Subcutaneous abdominal adipose tissue (tissue), 5 donors: ENCODE measurements at regions not wholly inside any gene's neighbourhood (a gene's known extent, or its start where the extent isn't known, plus 50 kb on each side); places are given as distances from the start of the nearest gene placed in this dataset.

ENCODE experiments used
- H3K27ac ChIP-seq: one replicate; pipeline ENCODE4 v1.7.0; 2013; ENCODE audit warnings: low read depth, mild to moderate bottlenecking, inconsistent platforms, low read length, moderate library complexity
- H3K27me3 ChIP-seq, 5 donors: one replicate each; pipeline ENCODE4 v1.7.0; 2013; ENCODE audit warnings: low read length in 5 of 5, inconsistent platforms in 1 of 5; ENCODE audit not compliant: control insufficient read depth in 5 of 5, insufficient read depth in 4 of 5
- H3K36me3 ChIP-seq, 5 donors: one replicate each; pipeline ENCODE4 v1.7.0; 2013; ENCODE audit warnings: low read length in 5 of 5; ENCODE audit not compliant: control insufficient read depth in 5 of 5, insufficient read depth in 5 of 5
- H3K4me1 ChIP-seq, 5 donors: one replicate each; pipeline ENCODE4 v1.7.0; 2013; ENCODE audit warnings: low read length in 5 of 5, mild to moderate bottlenecking in 3 of 5, moderate library complexity in 1 of 5; ENCODE audit not compliant: control insufficient read depth in 5 of 5, insufficient read depth in 5 of 5
- H3K4me3 ChIP-seq, 5 donors: one replicate each; pipeline ENCODE4 v1.7.0; 2013; ENCODE audit warnings: low read length in 5 of 5, low read depth in 1 of 5
- H3K9ac ChIP-seq, 5 donors: one replicate each; pipeline ENCODE4 v1.7.0; 2013; ENCODE audit warnings: low read length in 5 of 5, mild to moderate bottlenecking in 4 of 5, moderate library complexity in 3 of 5
- H3K9me3 ChIP-seq, 5 donors: one replicate each; pipeline ENCODE4 v1.7.0; 2013; ENCODE audit warnings: low read length in 5 of 5; ENCODE audit not compliant: control insufficient read depth in 5 of 5
- donor health status: healthy.
- donor health status: healthy.
- donor health status: healthy.
- donor health status: healthy.
- donor health status: healthy.

GRCh38 chr18:39692367-39693015 is 2126.9 kb upstream of the CELF4 start:
- Histone ChIP-seq H3K9me3 (no peaks in the 10 kb centered on the region), H3K27ac (no peak overlapping the region), H3K9ac (no peak overlapping the region), H3K27me3 (no peaks in the 10 kb centered on the region), H3K4me3 (no peak overlapping the region), H3K36me3 (no peaks in the 10 kb centered on the region), H3K4me1 (no peaks in the 10 kb centered on the region)

GRCh38 chr18:39685303-39685902 is 2119.8 kb upstream of the CELF4 start:
- Histone ChIP-seq H3K36me3 (no peaks in the 10 kb centered on the region), H3K27me3 (no peaks in the 10 kb centered on the region), H3K4me3 (no peak overlapping the region), H3K4me1 (no peaks in the 10 kb centered on the region), H3K9ac (no peak overlapping the region), H3K27ac (no peak overlapping the region), H3K9me3 (no peaks in the 10 kb centered on the region)

- no peak overlapping the region for H3K9ac ChIP-seq
- H3K4me1 ChIP-seq = peaks cover 0 to 2% (median under 1%) of the 10 kb centered on the region in 5 donors
- no peak overlapping the region for H3K27ac ChIP-seq
- no peaks in the 10 kb centered on the region for H3K36me3 ChIP-seq
- H3K27me3 ChIP-seq = no peaks in the 10 kb centered on the region
- H3K9me3 ChIP-seq = no peaks in the 10 kb centered on the region
- H3K4me3 ChIP-seq = no peak overlapping the region
Observed at GRCh38 chr18:39681061-39681460, 2115.5 kb upstream of the CELF4 start.

- Histone ChIP-seq H3K27ac (no peak overlapping the region), H3K4me3 (no peak overlapping the region), H3K9ac (no peak overlapping the region), H3K27me3 (no peaks in the 10 kb centered on the region), H3K36me3 (no peaks in the 10 kb centered on the region), H3K4me1 (peaks cover 0 to 13% (median 4%) of the 10 kb centered on the region in 5 donors), H3K9me3 (no peaks in the 10 kb centered on the region)
Observed at GRCh38 chr18:39675906-39676305, 2110.3 kb upstream of the CELF4 start.

GRCh38 chr18:39675368-39675767 is 2109.8 kb upstream of the CELF4 start:
- Histone ChIP-seq H3K27me3 (no peaks in the 10 kb centered on the region), H3K9ac (no peak overlapping the region), H3K36me3 (no peaks in the 10 kb centered on the region), H3K4me1 (peaks cover 0 to 13% (median 4%) of the 10 kb centered on the region in 5 donors), H3K4me3 (no peak overlapping the region), H3K27ac (no peak overlapping the region), H3K9me3 (no peaks in the 10 kb centered on the region)

- no peaks in the 10 kb centered on the region for H3K9me3 ChIP-seq
- peaks cover 0 to 13% (median 4%) of the 10 kb centered on the region in 5 donors for H3K4me1 ChIP-seq
- H3K27me3 ChIP-seq = no peaks in the 10 kb centered on the region
- H3K4me3 ChIP-seq = no peak overlapping the region
- H3K9ac ChIP-seq = no peak overlapping the region
- no peaks in the 10 kb centered on the region for H3K36me3 ChIP-seq
- no peak overlapping the region for H3K27ac ChIP-seq
Observed at GRCh38 chr18:39672171-39672570, 2106.6 kb upstream of the CELF4 start.

- peaks cover 0 to 5% (median 0%) of the 10 kb centered on the region in 5 donors for H3K4me1 ChIP-seq
- H3K4me3 ChIP-seq = no peak overlapping the region
- no peaks in the 10 kb centered on the region for H3K36me3 ChIP-seq
- H3K9me3 ChIP-seq = no peaks in the 10 kb centered on the region
- no peak overlapping the region for H3K27ac ChIP-seq
- no peak overlapping the region for H3K9ac ChIP-seq
- H3K27me3 ChIP-seq = no peaks in the 10 kb centered on the region
Observed at GRCh38 chr18:39667905-39668304, 2102.3 kb upstream of the CELF4 start.

GRCh38 chr18:39666541-39666940 is 2100.9 kb upstream of the CELF4 start:
- H3K9me3 ChIP-seq = no peaks in the 10 kb centered on the region
- no peak overlapping the region for H3K27ac ChIP-seq
- H3K4me1 ChIP-seq = peaks cover 0 to 5% (median 0%) of the 10 kb centered on the region in 5 donors
- H3K27me3 ChIP-seq = no peaks in the 10 kb centered on the region
- H3K9ac ChIP-seq = no peak overlapping the region
- H3K36me3 ChIP-seq = no peaks in the 10 kb centered on the region
- H3K4me3 ChIP-seq = no peak overlapping the region

GRCh38 chr18:39661856-39662366 is 2096.3 kb upstream of the CELF4 start:
- Histone ChIP-seq H3K9me3 (no peaks in the 10 kb centered on the region), H3K27me3 (no peaks in the 10 kb centered on the region), H3K36me3 (no peaks in the 10 kb centered on the region), H3K27ac (no peak overlapping the region), H3K4me3 (no peak overlapping the region), H3K9ac (no peak overlapping the region), H3K4me1 (peaks cover 0 to 5% (median 0%) of the 10 kb centered on the region in 5 donors)

GRCh38 chr18:39660141-39660540 is 2094.5 kb upstream of the CELF4 start:
- Histone ChIP-seq H3K36me3 (no peaks in the 10 kb centered on the region), H3K27ac (no peak overlapping the region), H3K4me3 (no peak overlapping the region), H3K27me3 (no peaks in the 10 kb centered on the region), H3K9ac (no peak overlapping the region), H3K9me3 (no peaks in the 10 kb centered on the region), H3K4me1 (peaks cover 0 to 5% (median 0%) of the 10 kb centered on the region in 5 donors)
